NCI-H2227 (cell line): ENCODE measurements at regions not wholly inside any gene's neighbourhood (a gene's known extent, or its start where the extent isn't known, plus 50 kb on each side); places are given as distances from the start of the nearest gene placed in this dataset.

ENCODE experiments used
- DNase-seq: peaks from one replicate; lab custom pipeline; 2025; ENCODE audit not compliant: unreplicated experiment; lab: John Stamatoyannopoulos, UW

GRCh38 chr5:93120771-93121170, 460.2 kb downstream of the NR2F1-AS1 start:
- DNase-seq: no peak

GRCh38 chr5:93120051-93120450, 461.0 kb downstream of the NR2F1-AS1 start:
- DNase-seq: no peak

GRCh38 chr5:93117751-93118531, 463.1 kb downstream of the NR2F1-AS1 start:
- no peak for DNase-seq

- no peak for DNase-seq
Measured at GRCh38 chr5:93107805-93108520, 473.1 kb downstream of the NR2F1-AS1 start.

- DNase-seq: no peak
Measured at GRCh38 chr5:93107141-93107540, 473.9 kb downstream of the NR2F1-AS1 start.

- DNase-seq: no peak
Measured at GRCh38 chr5:93101661-93102060, 479.4 kb downstream of the NR2F1-AS1 start.

- DNase-seq: no peak
Measured at GRCh38 chr5:93100976-93101375, 480.0 kb downstream of the NR2F1-AS1 start.

GRCh38 chr5:93100428-93100827, 480.6 kb downstream of the NR2F1-AS1 start:
- no peak for DNase-seq

GRCh38 chr5:93099902-93100347, 481.1 kb downstream of the NR2F1-AS1 start:
- DNase-seq: no peak

GRCh38 chr5:93096561-93096960, 484.5 kb downstream of the NR2F1-AS1 start:
- no peak for DNase-seq

GRCh38 chr5:93092349-93093105, 488.5 kb downstream of the NR2F1-AS1 start:
- no peak for DNase-seq

GRCh38 chr5:93090698-93091097, 490.3 kb downstream of the NR2F1-AS1 start:
- no peak for DNase-seq

- DNase-seq: no peak
Measured at GRCh38 chr5:93088592-93089389, 492.2 kb downstream of the NR2F1-AS1 start.

GRCh38 chr5:93087326-93087725, 493.7 kb downstream of the NR2F1-AS1 start:
- no peak for DNase-seq

- DNase-seq: no peak
Measured at GRCh38 chr5:93082981-93083380, 498.0 kb downstream of the NR2F1-AS1 start.

GRCh38 chr5:93079046-93079445, 502.0 kb downstream of the NR2F1-AS1 start:
- no peak for DNase-seq

GRCh38 chr5:93078082-93079038, 502.7 kb downstream of the NR2F1-AS1 start:
- DNase-seq: peak; percentile 30

- DNase-seq: no peak
Measured at GRCh38 chr5:93076566-93076965, 504.5 kb downstream of the NR2F1-AS1 start.

- DNase-seq: no peak
Measured at GRCh38 chr5:93076096-93076495, 504.9 kb downstream of the NR2F1-AS1 start.

GRCh38 chr5:93073547-93073946, 507.5 kb downstream of the NR2F1-AS1 start:
- no peak for DNase-seq
